Body of pancreas (tissue), 4 donors: ENCODE measurements at regions not wholly inside any gene's neighbourhood (a gene's known extent, or its start where the extent isn't known, plus 50 kb on each side); places are given as distances from the start of the nearest gene placed in this dataset.

ENCODE experiments used
- CTCF ChIP-seq, 7 experiments: fragments of 450-650 bp in 4 of 7; fragments of 200-600 bp in 3 of 7; sonication (generic) in 3 of 7; IDR thresholded peaks; one replicate each; pipeline ENCODE4 v1.5.1; 2016 to 2019; ENCODE audit warnings: antibody characterized with exemption in 7 of 7
- POLR2A ChIP-seq, 3 donors: fragments of 450-650 bp; IDR thresholded peaks; one replicate each; pipeline ENCODE4 v1.6.1; 2016; ENCODE audit warnings: antibody characterized with exemption in 3 of 3, mild to moderate bottlenecking in 2 of 3

GRCh38 chr3:127388427-127388826 lies 100.6 kb upstream of the PRR20G start:
- no peak for TF ChIP-seq CTCF (IDR thresholded peaks at IDR 0.05)
- TF ChIP-seq POLR2A (IDR thresholded peaks at IDR 0.05), result no peak
